Progenitor cell of endocrine pancreas (in vitro differentiated cells): ENCODE measurements at regions not wholly inside any gene's neighbourhood (a gene's known extent, or its start where the extent isn't known, plus 50 kb on each side); places are given as distances from the start of the nearest gene placed in this dataset.
"Not testable (repeated sequence)": the region's sequence is repeated elsewhere in the genome, so short reads cannot be mapped to it uniquely, and the experiment has no call there.

Experiments
- DNase-seq: peaks from one replicate; pipeline ENCODE4 v3.0.0; 2021; ENCODE audit warnings: low spot score; ENCODE audit not compliant: unreplicated experiment
- H3K27ac Mint-ChIP-seq: 2 replicates; pipeline ENCODE4 v1.8.0; 2021; ENCODE audit warnings: mild to moderate bottlenecking, moderate library complexity, mixed read lengths
- H3K27me3 Mint-ChIP-seq: 2 replicates; pipeline ENCODE4 v1.8.0; 2021; ENCODE audit warnings: mixed read lengths
- H3K36me3 Mint-ChIP-seq: 2 replicates; pipeline ENCODE4 v1.8.0; 2022; ENCODE audit warnings: mixed read lengths; ENCODE audit not compliant: insufficient read depth
- H3K4me1 Mint-ChIP-seq: 2 replicates; pipeline ENCODE4 v1.8.0; 2021; ENCODE audit warnings: low read depth, mixed read lengths
- H3K4me3 Mint-ChIP-seq: 2 replicates; pipeline ENCODE4 v1.8.0; 2021; ENCODE audit warnings: low read depth, mild to moderate bottlenecking, moderate library complexity, mixed read lengths
- H3K9me3 Mint-ChIP-seq: 2 replicates; pipeline ENCODE4 v1.8.0; 2021; ENCODE audit warnings: low read depth, mixed read lengths
- TF ChIP-seq, protein P1 (sequence below): fragments of 200-600 bp; sonication (generic); IDR thresholded peaks from one replicate; pipeline ENCODE4 v1.5.0; 2021; ENCODE audit warnings: antibody characterized with exemption, mild to moderate bottlenecking; ENCODE audit not compliant: unreplicated experiment

DNA sequence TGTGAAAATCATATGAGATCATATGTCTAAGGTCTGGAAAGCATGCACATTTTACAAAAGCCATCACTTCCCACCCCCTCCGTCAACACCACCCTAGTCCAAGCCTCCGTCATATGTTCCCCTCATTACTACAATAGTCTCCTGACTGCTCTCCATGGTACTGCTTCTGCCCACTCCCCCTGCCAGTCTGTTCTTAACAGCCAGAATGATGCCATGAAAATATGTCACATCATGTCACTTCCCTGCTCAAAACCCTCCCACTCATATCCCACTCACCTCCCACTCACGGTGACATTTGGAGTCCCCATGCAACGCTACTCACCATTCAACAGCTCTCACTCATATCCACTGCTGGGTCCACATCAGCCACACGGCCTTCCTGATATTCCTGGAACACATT, 432.3 kb downstream of the XYLT1 start:
- no peak overlapping the region for H3K4me3 Mint-ChIP-seq
- DNase-seq: no peak
- no peak overlapping the region for H3K27ac Mint-ChIP-seq
- peaks cover 8% of the 10 kb centered on the region for H3K27me3 Mint-ChIP-seq
- no peaks in the 10 kb centered on the region for H3K9me3 Mint-ChIP-seq
- no peaks in the 10 kb centered on the region for H3K36me3 Mint-ChIP-seq
- H3K4me1 Mint-ChIP-seq: no peaks in the 10 kb centered on the region
- TF ChIP-seq, protein P1, sequence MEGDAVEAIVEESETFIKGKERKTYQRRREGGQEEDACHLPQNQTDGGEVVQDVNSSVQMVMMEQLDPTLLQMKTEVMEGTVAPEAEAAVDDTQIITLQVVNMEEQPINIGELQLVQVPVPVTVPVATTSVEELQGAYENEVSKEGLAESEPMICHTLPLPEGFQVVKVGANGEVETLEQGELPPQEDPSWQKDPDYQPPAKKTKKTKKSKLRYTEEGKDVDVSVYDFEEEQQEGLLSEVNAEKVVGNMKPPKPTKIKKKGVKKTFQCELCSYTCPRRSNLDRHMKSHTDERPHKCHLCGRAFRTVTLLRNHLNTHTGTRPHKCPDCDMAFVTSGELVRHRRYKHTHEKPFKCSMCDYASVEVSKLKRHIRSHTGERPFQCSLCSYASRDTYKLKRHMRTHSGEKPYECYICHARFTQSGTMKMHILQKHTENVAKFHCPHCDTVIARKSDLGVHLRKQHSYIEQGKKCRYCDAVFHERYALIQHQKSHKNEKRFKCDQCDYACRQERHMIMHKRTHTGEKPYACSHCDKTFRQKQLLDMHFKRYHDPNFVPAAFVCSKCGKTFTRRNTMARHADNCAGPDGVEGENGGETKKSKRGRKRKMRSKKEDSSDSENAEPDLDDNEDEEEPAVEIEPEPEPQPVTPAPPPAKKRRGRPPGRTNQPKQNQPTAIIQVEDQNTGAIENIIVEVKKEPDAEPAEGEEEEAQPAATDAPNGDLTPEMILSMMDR: no peak

DNA sequence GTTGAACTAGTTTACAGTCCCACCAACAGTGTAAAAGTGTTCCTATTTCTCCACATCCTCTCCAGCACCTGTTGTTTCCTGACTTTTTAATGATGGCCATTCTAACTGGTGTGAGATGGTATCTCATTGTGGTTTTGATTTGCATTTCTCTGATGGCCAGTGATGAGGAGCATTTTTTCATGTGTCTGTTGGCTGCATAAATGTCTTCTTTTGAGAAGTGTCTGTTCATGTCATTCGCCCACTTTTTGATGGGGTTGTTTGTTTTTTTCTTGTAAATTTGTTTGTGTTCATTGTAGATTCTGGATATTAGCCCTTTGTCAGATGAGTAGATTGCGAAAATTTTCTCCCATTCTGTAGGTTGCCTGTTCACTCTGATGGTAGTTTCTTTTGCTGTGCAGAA, 421.7 kb downstream of the XYLT1 start:
- H3K4me3 Mint-ChIP-seq, H3K27me3 Mint-ChIP-seq, H3K27ac Mint-ChIP-seq, H3K36me3 Mint-ChIP-seq, DNase-seq, H3K4me1 Mint-ChIP-seq: not testable (repeated sequence)
- peaks cover 26% of the 10 kb centered on the region for H3K9me3 Mint-ChIP-seq

DNA sequence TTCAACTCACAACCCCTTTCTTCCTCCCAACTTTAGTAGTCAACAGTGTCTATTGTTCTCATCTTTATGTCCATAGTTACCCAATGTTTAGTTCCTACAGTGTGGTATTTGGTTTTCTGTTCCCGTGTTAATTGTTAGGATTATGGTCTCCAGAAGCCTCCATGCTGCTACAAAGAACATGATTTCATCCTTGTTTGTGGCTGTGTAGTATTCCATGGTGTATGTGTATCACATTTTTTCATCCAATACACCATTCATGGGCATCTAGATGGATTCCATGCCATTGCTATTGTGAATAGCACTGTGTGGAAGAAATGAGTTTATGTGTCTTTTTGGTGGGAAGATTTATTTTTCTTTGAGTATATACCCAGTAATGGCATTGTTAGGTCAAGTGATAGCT, 420.3 kb downstream of the XYLT1 start:
- Mint-ChIP-seq H3K9me3 (peaks cover 24% of the 10 kb centered on the region), H3K27ac (no peak overlapping the region), H3K27me3 (no peaks in the 10 kb centered on the region), H3K4me3 (no peak overlapping the region), H3K4me1 (no peaks in the 10 kb centered on the region), H3K36me3 (no peaks in the 10 kb centered on the region)
- no peak for DNase-seq
- TF ChIP-seq, protein P1: no peak
